Gastrocnemius medialis (tissue), 4 donors: ENCODE measurements at regions not wholly inside any gene's neighbourhood (a gene's known extent, or its start where the extent isn't known, plus 50 kb on each side); places are given as distances from the start of the nearest gene placed in this dataset.

Experiments
- CTCF ChIP-seq, 5 experiments: fragments of 450-650 bp in 3 of 5; fragments of 200-600 bp in 2 of 5; sonication (generic) in 2 of 5; IDR thresholded peaks in 4 of 5; conservative IDR thresholded peaks in 1 of 5; 1 replicate in 4 of 5; 2 replicates in 1 of 5; pipeline ENCODE4 v1.5.1; 2016 to 2019; ENCODE audit warnings: antibody characterized with exemption in 5 of 5, mild to moderate bottlenecking in 3 of 5, moderate library complexity in 3 of 5
- POLR2A ChIP-seq, 2 donors: fragments of 450-650 bp; IDR thresholded peaks; one replicate each; pipeline ENCODE4 v1.6.1; 2017; ENCODE audit warnings: antibody characterized with exemption in 2 of 2, mild to moderate bottlenecking in 2 of 2, moderate library complexity in 2 of 2

GRCh38 chr22:49688516-49689254, 139.0 kb downstream of the BRD1 start:
- TF ChIP-seq CTCF (IDR thresholded peaks at IDR 0.05 in 4 of 5, conservative IDR thresholded peaks at IDR 0.05 in 1 of 5) (no peak), POLR2A (IDR thresholded peaks at IDR 0.05) (no peak)
